ENCODE measurements at regions not wholly inside any gene's neighbourhood (a gene's known extent, or its start where the extent isn't known, plus 50 kb on each side); places are given as distances from the start of the nearest gene placed in this dataset.

GRCh38 chr13:27327633-27328032, 57.0 kb downstream of the RASL11A start:
- ATAC-seq (ENCODE audit: low FRiP score) (no peak), DNase-seq (ENCODE audit: low spot score) (no peak)
- TF ChIP-seq CTCF (IDR thresholded peaks at IDR 0.05), result no peak

DNA sequence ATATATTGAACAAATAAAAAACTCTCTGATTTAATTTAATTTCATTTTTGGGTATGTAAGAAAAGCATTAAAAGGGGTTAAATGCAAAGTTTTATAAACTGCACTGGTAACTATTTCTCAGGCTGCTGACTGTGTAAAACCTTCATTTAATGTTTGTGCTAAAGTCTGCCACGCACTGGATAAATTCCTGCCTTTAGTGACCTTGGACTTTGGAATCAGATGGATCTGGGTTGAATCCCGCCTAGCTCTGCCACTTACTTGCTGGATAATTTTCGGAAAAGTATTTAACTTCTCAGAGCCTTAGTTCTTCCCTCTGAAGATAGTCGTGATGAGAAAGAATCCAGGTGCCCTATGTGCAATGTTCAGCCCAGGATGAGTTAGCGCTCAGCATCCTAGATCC, 58.6 kb downstream of the RASL11A start:
- DNase-seq (ENCODE audit: low spot score), result no peak
- no peak for ATAC-seq (ENCODE audit: low FRiP score)
- TF ChIP-seq CTCF (IDR thresholded peaks at IDR 0.05), result no peak

DNA sequence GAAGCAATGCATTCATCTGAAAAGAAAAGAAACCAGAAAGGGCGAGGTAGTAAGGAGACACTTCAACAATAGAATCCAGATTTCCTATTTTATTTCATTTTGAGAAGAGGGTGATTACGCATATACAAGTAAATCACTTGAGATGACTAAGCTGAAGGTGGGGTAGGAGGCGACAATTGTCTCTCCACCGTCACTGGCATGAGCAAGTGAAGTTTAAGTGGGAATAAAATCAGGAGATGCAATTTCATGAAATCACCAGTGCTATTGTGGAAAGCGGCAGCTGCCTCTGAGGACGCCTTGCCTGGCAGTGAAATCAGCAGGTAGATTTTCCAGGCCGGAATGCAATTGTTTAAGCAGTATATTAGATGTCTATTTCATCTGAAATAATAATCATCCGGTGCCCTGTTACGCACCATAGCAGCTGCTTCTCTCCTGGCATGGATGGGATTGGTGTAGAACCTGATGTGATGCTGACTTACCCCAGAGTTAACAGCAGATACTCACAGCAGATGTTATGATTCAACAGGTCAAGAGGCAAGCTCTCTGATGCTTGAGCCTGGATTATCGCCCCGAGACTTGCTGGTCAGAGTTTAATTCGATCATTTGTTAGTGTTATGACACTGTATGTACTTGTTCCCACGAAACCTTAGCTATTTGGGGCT, 64.3 kb downstream of the RASL11A start:
- no peak for ATAC-seq (ENCODE audit: low FRiP score)
- no peak for DNase-seq (ENCODE audit: low spot score)
- no peak for TF ChIP-seq CTCF (IDR thresholded peaks at IDR 0.05)

GRCh38 chr13:27336014-27336673, 65.5 kb downstream of the RASL11A start:
- TF ChIP-seq CTCF (IDR thresholded peaks at IDR 0.05), result no peak
- peak; percentile 84 for ATAC-seq (ENCODE audit: low FRiP score)
- DNase-seq (ENCODE audit: low spot score), result no peak

GRCh38 chr13:27338207-27338606, 67.6 kb downstream of the RASL11A start:
- TF ChIP-seq CTCF (IDR thresholded peaks at IDR 0.05), result no peak
- no peak for ATAC-seq (ENCODE audit: low FRiP score)

GRCh38 chr13:27338816-27339215, 68.2 kb downstream of the RASL11A start:
- TF ChIP-seq CTCF (IDR thresholded peaks at IDR 0.05), result no peak
- no peak for DNase-seq (ENCODE audit: low spot score)
- no peak for ATAC-seq (ENCODE audit: low FRiP score)

More at GRCh38 chr13:27338207-27338606, 67.6 kb downstream of the RASL11A start:
- no peak for DNase-seq (ENCODE audit: low spot score)

GRCh38 chr13:27339299-27339698, 68.7 kb downstream of the RASL11A start:
- TF ChIP-seq CTCF (IDR thresholded peaks at IDR 0.05), result no peak
- DNase-seq (ENCODE audit: low spot score) (no peak), ATAC-seq (ENCODE audit: low FRiP score) (no peak)
